B cell (primary cell): ENCODE measurements at regions not wholly inside any gene's neighbourhood (a gene's known extent, or its start where the extent isn't known, plus 50 kb on each side); places are given as distances from the start of the nearest gene placed in this dataset.

Experiments
- EZH2 ChIP-seq: IDR thresholded peaks from 2 replicates; pipeline ENCODE4 v1.6.1; 2012; ENCODE audit warnings: borderline replicate concordance, low read depth, mild to moderate bottlenecking, moderate library complexity, low read length; ENCODE audit not compliant: insufficient read depth, poor library complexity, severe bottlenecking
- TF ChIP-seq, protein P1 (sequence below): fragments of 200-600 bp; IDR thresholded peaks from one replicate; pipeline ENCODE4 v1.8.0; 2022; ENCODE audit warnings: antibody characterized with exemption, mild to moderate bottlenecking

DNA sequence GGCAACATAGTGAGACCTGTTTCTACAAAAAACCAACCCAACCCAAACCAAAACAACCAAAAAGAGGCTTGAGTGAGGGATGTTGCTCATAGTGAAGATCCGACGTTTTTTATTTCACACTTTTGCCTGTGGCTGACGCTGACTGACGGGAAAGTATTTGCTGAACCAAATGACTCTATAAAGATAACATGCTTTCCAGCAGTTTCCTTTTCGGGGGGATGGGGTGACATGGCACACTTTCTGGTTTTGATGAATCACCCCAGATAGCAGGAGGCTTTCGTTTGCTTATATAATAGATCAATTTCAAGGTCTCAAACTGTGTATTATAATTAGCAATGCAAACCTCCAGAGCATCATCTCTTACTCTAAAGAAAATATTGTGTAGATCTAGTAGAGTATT, 150.8 kb downstream of the AQP4 start:
- TF ChIP-seq, protein P1, sequence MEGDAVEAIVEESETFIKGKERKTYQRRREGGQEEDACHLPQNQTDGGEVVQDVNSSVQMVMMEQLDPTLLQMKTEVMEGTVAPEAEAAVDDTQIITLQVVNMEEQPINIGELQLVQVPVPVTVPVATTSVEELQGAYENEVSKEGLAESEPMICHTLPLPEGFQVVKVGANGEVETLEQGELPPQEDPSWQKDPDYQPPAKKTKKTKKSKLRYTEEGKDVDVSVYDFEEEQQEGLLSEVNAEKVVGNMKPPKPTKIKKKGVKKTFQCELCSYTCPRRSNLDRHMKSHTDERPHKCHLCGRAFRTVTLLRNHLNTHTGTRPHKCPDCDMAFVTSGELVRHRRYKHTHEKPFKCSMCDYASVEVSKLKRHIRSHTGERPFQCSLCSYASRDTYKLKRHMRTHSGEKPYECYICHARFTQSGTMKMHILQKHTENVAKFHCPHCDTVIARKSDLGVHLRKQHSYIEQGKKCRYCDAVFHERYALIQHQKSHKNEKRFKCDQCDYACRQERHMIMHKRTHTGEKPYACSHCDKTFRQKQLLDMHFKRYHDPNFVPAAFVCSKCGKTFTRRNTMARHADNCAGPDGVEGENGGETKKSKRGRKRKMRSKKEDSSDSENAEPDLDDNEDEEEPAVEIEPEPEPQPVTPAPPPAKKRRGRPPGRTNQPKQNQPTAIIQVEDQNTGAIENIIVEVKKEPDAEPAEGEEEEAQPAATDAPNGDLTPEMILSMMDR: no peak
- TF ChIP-seq EZH2: no peak
